ENCODE measurements at regions not wholly inside any gene's neighbourhood (a gene's known extent, or its start where the extent isn't known, plus 50 kb on each side); places are given as distances from the start of the nearest gene placed in this dataset.

DNA sequence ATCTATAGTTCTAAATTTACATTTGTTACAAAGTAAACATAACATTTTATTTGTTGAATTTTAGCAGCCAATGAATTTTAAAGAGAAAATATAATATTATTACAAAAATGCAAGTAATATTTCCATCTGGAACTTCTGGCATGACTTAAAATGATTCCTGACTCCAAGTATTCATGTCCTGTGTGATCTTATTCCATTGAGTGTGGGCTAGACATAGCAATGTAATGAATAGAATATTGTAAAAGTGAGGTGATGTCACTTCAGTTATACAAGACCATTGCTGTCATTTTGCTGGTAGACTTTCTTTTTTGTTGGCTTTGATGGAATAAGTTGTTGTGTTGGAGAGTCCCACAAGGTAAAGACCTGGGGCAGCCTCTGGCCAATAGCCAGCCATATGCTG, 912.2 kb upstream of the PIK3C3 start:
- no peak for DNase-seq (ENCODE audit: low read depth)

GRCh38 chr18:41038071-41038470, 917.0 kb upstream of the PIK3C3 start:
- DNase-seq (ENCODE audit: low read depth): no peak

GRCh38 chr18:41036346-41036745, 918.7 kb upstream of the PIK3C3 start:
- no peak for DNase-seq (ENCODE audit: low read depth)

DNA sequence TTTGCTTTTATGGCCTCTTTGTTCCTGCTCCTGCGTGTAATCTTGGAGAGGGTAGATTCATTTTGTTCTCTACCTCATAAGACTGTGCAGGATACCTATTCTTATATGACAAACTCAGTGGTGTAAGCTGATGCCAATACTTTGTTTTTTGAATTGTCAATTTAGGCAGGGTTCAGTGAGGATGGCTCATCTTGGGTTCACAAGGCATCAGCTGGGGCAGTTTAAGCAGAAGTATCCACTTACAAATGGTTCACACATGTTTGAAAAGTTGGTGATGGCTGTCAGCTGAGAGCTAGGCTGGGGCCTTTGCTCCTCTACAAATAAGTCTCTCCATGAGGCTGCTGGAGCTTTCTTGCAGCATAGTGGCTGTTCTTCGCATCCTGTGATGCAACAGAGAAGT, 920.6 kb upstream of the PIK3C3 start:
- no peak for DNase-seq (ENCODE audit: low read depth)

GRCh38 chr18:41025666-41026065, 929.4 kb upstream of the PIK3C3 start:
- no peak for DNase-seq (ENCODE audit: low read depth)

- no peak for DNase-seq (ENCODE audit: low read depth)
Observed at GRCh38 chr18:41024792-41025191, 930.2 kb upstream of the PIK3C3 start.

- DNase-seq (ENCODE audit: low read depth): no peak
Observed at GRCh38 chr18:41022484-41022883, 932.5 kb upstream of the PIK3C3 start.

DNA sequence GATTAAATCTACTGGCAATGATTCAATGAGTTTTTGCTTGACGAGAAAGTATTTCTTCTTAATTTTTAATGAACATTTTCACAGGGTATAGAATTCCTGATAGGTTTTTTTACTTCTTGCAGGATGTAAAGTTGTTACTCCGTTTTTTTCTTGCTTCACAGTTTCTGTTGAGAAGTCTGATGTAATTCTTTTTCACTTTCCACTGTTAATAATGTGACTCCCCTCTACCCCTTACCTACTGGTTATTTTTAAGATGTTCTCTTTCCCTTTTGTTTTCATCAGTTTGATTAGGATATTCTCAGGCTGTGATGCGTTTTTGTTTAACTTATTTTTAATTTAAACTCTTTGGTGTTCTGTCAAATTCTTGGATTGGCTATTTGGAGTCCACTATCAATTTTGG, 933.9 kb upstream of the PIK3C3 start:
- DNase-seq (ENCODE audit: low read depth): no peak

DNA sequence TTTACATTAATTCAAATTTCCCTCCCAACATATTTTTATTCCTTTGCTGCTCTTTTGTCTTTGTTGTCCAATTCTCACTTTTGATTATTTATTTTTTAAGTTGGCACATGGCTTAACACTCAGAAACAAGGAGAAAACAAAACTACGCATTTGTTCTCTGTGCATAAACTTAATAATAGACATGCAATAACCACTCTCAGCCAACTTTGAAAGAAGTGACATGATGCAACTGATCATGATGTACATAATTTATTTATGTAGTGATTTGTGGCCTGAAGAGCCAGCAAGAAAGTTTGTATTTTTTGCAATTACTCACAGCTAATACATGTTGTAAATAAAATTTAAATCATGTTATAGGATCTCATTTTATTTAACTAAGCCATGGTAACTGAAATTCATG, 942.8 kb upstream of the PIK3C3 start:
- no peak for DNase-seq (ENCODE audit: low read depth)

- DNase-seq (ENCODE audit: low read depth): no peak
Observed at GRCh38 chr18:41009926-41010325, 945.1 kb upstream of the PIK3C3 start.

GRCh38 chr18:41004324-41004723, 950.7 kb upstream of the PIK3C3 start:
- no peak for DNase-seq (ENCODE audit: low read depth)

GRCh38 chr18:40995529-40995928, 959.5 kb upstream of the PIK3C3 start:
- DNase-seq (ENCODE audit: low read depth): no peak

DNA sequence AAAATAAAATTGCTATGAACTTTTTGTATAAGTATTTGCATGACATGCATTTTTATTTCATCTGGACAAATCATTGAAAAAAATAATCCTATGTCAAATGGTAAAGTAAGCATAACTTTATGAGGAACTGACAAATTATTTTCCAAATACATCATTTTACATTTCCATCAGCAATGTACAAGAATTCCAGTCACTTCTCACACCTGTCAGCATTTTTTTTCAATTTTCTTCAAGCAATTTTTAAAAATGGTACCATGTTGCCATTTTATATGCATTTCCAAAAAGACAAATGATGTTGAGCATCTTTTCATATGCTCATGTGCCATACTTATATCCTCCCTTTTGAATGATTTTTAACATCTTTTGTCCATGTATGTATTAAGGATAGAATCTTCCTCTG, 961.7 kb upstream of the PIK3C3 start:
- DNase-seq (ENCODE audit: low read depth): no peak

- DNase-seq (ENCODE audit: low read depth): no peak
Observed at GRCh38 chr18:40987581-40987980, 967.5 kb upstream of the PIK3C3 start.

DNA sequence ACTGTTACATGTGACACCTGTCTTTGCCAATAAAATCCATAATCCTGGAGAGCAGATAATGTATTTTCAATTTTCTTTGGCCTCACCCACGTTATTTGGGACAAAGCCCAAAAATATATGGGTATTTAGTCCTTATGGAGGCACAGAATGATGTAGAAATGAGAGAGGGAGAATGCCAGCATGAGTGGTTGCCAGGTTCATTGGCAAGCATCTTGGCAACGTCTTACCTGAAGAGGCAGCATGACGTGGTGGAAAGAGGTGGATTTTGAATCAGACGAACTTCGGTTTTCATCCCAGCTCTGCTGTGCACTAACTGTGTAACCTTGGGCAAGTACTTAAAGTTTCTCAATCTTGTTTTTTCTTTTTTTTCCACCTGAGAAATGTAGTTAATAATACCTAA, 969.6 kb upstream of the PIK3C3 start:
- no peak for DNase-seq (ENCODE audit: low read depth)

DNA sequence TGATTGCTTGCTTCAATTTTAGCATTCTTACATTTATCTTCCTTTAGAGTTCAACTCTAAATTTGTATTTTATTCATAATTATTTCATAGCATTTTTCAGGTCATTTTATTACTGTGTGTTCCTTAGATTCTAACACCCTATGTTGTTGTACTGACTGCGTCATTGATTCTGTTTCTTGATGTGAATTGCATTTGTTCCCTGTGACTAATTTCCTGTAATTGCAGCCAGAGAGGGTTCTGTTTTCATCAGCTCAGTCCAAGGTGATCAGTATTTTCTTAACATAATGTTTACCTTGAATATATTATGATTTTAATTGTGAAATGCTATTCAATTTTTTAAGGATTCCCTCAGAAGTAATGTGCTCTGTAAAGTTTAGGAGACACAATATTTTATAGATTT, 970.2 kb upstream of the PIK3C3 start:
- peak; percentile 34 for DNase-seq (ENCODE audit: low read depth)

DNA sequence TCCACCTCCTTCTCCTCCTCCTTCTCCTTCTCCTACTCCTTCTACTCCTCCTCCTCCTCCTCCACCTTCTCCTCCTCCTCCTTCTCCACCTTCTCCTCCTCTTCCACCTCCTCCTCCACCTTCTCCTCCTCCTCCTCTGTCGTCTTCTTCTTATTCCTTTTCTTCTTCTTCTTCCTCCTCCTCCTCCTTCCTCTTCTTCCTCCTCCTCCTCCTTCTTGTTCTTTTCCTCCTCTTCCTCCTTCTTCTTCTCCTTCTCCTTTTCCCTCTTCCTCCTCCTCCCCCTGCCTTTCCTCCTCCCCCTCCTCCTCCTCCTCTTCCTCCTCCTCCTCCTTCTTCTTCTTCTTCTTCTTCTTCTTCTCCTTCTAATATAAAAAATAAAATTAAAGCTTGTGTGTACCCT, 971.2 kb upstream of the PIK3C3 start:
- DNase-seq (ENCODE audit: low read depth): no peak

DNA sequence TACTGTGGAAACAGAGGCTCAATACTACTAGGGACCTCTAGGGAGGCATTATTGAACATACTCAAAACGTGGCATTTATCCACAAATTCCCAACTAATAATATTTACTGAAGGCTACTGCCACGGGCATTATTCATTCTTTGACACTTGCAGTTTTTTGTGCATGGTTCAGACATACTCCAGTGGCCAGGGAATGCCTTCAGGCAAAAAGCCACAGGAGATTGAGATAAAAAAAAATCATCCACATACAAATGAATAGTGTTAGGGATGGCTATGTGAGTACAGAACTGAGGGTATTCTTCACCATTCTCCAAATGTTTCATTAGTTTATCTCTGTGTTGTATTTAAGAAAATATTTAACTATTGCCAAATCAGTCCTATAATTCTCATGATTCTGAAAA, 974.9 kb upstream of the PIK3C3 start:
- DNase-seq (ENCODE audit: low read depth): no peak

DNA sequence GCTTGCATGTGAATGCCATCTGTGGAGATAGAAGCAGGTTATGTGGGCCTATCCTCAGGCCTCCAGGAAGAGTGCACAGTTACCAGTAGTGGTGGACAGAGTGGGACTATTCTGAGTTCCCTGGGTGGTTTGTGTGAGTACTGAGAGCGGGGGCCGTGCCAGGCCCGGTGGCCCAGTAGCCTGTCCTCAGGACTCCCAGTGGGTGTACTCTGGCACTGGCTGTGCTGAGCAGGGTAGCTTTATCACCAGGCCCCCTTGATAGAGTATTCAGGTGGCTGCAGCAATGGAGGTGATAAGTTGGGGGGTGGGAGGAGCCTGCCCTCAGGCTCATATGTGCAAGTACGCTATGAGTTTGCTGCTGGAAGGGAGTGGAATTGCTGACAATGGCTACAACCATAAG, 979.0 kb upstream of the PIK3C3 start:
- no peak for DNase-seq (ENCODE audit: low read depth)

DNA sequence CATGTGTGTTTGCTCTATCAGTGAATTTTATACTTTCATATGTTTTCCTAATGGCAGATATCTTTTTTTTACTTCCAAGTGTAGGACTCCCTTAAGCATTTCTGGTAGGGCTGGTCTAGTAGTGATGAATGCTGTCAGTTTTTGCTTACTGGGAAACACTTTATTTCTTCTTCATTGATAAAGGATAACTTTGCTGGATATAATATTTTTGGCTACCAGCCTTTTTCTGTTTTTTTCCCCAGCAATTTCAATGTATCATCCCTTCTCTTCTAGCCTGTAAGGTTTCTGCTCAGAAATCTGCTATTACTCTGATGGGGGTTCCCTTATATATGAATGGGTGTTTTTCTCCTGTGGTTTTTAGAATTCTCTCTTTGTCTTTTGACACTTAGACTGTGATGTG, 980.6 kb upstream of the PIK3C3 start:
- DNase-seq (ENCODE audit: low read depth): no peak

GRCh38 chr18:40962784-40963183, 992.2 kb upstream of the PIK3C3 start:
- DNase-seq (ENCODE audit: low read depth): no peak

DNA sequence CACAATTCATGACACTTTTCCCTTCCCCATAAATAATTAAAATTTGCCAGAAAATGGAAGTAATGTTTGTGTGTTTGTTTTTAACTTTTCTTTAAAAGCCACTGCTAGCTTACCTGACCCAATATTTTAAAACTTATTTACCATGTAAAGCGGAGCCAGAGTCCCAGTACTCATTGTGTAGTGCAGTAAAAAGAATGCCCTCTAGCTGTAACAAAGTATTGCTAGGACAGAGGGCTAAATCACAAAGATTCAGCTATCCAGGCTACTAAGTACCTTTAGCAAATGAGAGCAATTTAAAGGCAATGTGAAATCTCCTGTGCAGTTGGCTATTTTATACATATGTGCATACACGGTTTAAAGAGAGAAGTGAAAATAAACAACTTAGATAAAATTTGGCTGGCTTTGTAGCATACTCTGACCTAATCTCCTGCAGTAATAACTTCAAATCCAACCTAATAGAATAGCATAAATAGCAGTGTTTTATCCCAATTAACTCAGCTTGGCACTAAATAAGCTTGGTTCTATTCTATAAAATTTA, 997.4 kb upstream of the PIK3C3 start:
- DNase-seq (ENCODE audit: low read depth): no peak

DNA sequence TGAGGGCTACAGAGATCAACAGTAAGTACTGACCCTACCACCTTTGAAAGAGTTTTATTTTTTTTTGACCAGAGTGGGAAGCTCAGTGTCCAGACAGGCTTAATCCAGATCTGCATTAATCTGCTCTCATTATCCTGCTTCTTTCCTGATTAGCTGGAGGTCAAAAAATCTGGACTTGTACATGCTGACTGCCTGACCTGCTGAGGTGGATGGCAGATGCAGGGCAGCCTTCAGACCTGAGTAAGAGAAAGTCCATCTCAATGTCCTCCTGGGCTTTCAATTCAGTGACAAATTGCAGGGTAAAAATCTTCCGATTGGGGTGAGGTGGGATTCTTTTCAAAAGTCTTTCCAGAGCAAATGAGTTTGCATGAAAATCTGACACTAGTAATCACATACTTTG, 998.8 kb upstream of the PIK3C3 start:
- no peak for DNase-seq (ENCODE audit: low read depth)

GRCh38 chr18:40955351-40955750, 999.7 kb upstream of the PIK3C3 start:
- DNase-seq (ENCODE audit: low read depth): no peak

Data from non-pigmented ciliary epithelial cell (primary cell).